C4-2B (cell line): ENCODE measurements at regions not wholly inside any gene's neighbourhood (a gene's known extent, or its start where the extent isn't known, plus 50 kb on each side); places are given as distances from the start of the nearest gene placed in this dataset.

ENCODE experiments used
- CTCF ChIP-seq: fragments of 450-650 bp; conservative IDR thresholded peaks from 2 replicates; pipeline ENCODE4 v1.5.1; 2017; ENCODE audit warnings: mild to moderate bottlenecking
- ZFX ChIP-seq: fragments of 450-650 bp; IDR thresholded peaks from 2 replicates; pipeline ENCODE4 v1.6.1; 2017

- TF ChIP-seq CTCF (no peak), ZFX (no peak)
Observed at GRCh38 chr1:25042331-25043227, 112.5 kb upstream of the RUNX3 start.
